ENCODE measurements at regions not wholly inside any gene's neighbourhood (a gene's known extent, or its start where the extent isn't known, plus 50 kb on each side); places are given as distances from the start of the nearest gene placed in this dataset.

- DNase-seq, result no peak
These were observed 57.4 kb upstream of the SVIL start for GRCh38 chr10:29692121-29692539.

DNA sequence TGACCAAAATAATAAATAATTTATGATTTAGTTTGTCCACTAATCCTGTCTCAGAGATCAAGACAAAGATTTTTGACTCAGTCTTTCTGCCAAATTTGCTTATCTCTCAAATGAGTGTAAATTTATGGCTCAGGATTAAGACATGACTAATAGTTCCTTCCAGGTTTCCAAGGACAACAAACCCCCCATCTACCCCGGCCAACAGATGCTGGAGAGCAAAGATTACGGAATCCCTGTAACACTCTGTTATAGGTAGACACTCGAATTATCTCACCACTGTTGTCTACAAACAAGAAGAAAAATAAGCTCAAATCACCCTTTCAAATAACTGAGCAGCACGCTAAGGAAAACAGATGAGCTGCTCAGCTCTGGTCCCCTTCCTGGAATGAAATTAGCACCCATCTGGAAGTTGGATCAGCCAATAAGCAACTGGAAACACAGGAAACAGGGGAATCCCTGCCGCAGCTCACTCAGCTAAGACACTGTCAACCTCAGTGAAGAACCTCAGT is 56.8 kb upstream of the SVIL start:
- no peak for DNase-seq

- DNase-seq, result no peak
These were observed 54.2 kb upstream of the SVIL start for GRCh38 chr10:29689001-29689400.

DNA sequence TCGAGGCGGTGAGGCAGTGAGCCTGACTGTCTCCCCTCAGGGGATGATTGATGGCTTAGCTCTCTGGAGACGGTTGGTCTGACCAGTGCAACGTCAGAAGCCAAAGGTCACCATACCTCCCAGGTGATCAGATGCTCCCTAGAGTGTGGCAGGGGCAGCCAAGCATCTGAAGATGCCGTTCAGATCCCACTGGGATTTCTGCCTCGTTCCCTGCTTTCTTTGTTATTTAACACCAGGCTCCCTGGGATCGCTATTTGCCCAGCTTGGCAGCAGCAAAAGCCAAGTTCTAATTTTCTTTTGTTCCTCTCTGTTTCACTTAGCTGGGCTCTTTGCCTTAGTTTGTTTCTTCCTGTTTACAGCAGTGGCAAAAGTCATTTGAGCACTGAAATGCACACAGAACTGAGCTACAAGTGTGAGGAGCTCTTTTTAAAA is 53.5 kb upstream of the SVIL start:
- DNase-seq, result no peak

- no peak for DNase-seq
These were observed 52.8 kb upstream of the SVIL start for GRCh38 chr10:29687421-29688164.

GRCh38 chr10:29685506-29685905 is 50.7 kb upstream of the SVIL start:
- DNase-seq, result no peak
